ENCODE measurements at regions not wholly inside any gene's neighbourhood (a gene's known extent, or its start where the extent isn't known, plus 50 kb on each side); places are given as distances from the start of the nearest gene placed in this dataset.
"Not testable (repeated sequence)": the region's sequence is repeated elsewhere in the genome, so short reads cannot be mapped to it uniquely, and the experiment has no call there.

DNA sequence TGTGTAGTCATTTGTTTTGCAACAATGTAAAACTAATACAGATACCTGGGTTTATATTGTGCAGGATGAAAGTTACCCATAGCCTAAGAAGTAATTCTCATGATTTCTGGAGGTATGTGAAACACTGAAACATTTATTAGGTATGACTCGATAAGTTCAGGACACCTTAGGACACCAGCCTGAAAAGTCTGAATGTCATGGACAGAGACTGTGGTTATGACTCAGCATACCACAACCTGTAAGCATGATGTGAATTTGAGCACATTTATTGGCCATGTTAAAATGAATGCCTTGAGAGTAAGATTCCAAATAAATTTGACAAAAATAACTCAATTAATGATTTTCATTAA lies 1471.7 kb upstream of the B3GALT2 start:
- no peak for DNase-seq

- DNase-seq = no peak
Measured at GRCh38 chr1:194654956-194655355, 1468.5 kb upstream of the B3GALT2 start.

DNA sequence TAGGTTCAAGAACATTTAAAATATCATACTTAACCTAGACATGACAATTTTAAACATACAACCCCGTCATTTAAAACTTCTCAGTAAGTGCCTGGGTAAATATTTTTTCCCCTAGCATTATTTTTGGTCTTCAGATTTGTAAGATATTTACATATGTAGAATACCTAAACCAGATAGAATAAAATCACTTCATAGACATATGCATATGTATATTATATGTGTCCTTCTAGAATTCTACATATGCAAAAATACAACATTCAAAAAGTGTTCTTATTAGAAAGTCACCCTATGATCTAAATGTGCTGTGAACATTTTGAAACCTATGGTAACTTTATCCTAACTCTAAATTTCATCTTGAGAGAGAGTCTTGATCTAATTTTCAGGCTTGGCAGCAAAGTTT lies 1467.0 kb upstream of the B3GALT2 start:
- DNase-seq = no peak

GRCh38 chr1:194647118-194647517 lies 1460.7 kb upstream of the B3GALT2 start:
- DNase-seq = no peak

DNA sequence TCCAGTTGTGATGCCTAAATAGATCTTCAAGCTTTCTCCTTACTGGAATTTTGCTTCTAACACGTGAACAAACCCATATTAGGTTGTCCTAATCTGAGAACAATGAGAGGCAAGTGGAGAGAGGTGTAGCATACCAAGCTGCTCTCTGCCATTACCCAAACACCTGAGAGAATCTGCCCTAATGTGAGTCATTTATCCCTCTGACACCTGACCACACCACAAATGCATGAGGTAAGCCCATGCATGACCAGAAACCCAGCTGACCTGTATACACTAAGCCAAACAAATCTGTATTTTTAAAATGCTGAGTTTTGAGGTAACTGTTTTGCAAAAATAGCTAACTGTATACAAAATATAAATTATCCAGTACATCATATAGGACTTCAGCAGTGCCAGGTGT lies 1458.1 kb upstream of the B3GALT2 start:
- DNase-seq = no peak

GRCh38 chr1:194640322-194640721 lies 1453.9 kb upstream of the B3GALT2 start:
- no peak for DNase-seq

- DNase-seq = no peak
Measured at GRCh38 chr1:194629011-194629410, 1442.6 kb upstream of the B3GALT2 start.

GRCh38 chr1:194624833-194625232 lies 1438.4 kb upstream of the B3GALT2 start:
- DNase-seq = no peak

- DNase-seq = no peak
Measured at GRCh38 chr1:194618101-194618500, 1431.7 kb upstream of the B3GALT2 start.

GRCh38 chr1:194617272-194617671 lies 1430.9 kb upstream of the B3GALT2 start:
- DNase-seq = not testable (repeated sequence)

- DNase-seq = no peak
Measured at GRCh38 chr1:194616835-194617234, 1430.4 kb upstream of the B3GALT2 start.

GRCh38 chr1:194602184-194602583 lies 1415.8 kb upstream of the B3GALT2 start:
- DNase-seq = no peak

DNA sequence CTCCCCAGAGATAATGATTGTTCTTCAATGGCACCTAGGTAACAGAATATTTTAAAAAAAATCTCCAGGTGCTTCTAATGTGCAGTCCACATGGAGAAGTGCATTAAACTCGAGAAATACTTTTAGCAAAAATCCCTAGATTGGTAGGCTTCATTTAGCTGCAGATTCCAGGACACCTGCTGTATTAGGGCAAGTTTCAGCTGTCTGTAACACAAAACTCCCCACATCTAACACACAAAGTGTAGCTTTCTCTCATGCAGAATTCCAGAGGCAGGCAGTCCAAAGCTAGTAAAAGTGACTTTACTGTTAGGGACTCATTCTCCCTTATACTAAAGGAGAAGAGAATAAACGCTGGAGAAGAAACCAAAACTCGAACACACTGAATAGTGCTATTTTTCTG lies 1414.3 kb upstream of the B3GALT2 start:
- DNase-seq = no peak

GRCh38 chr1:194598098-194598497 lies 1411.7 kb upstream of the B3GALT2 start:
- DNase-seq = no peak

GRCh38 chr1:194586302-194586701 lies 1399.9 kb upstream of the B3GALT2 start:
- DNase-seq = no peak

GRCh38 chr1:194584052-194584451 lies 1397.6 kb upstream of the B3GALT2 start:
- DNase-seq = no peak

DNA sequence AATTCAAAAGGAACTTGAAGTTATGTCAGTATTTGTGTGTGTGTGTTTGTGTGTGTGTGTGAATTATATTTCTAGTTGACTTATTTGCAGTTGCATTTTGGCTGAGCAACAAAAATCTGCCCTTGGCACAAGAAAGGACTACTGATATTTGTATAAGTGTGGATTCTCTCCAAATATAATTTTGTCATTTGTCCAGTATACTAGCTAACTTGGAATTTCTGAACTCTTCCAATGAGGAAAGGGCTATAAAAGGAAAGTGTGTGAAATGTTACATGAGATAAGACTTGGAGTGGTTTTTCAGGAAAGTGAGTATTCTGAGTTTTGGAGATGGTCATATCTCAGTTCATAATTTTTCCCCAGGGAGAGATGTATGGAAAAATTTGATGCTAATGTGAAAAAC lies 1384.1 kb upstream of the B3GALT2 start:
- peak; percentile 2 for DNase-seq

GRCh38 chr1:194568610-194569009 lies 1382.2 kb upstream of the B3GALT2 start:
- DNase-seq = no peak

GRCh38 chr1:194548071-194548470 lies 1361.7 kb upstream of the B3GALT2 start:
- DNase-seq = no peak

GRCh38 chr1:194544012-194544411 lies 1357.6 kb upstream of the B3GALT2 start:
- DNase-seq = no peak

DNA sequence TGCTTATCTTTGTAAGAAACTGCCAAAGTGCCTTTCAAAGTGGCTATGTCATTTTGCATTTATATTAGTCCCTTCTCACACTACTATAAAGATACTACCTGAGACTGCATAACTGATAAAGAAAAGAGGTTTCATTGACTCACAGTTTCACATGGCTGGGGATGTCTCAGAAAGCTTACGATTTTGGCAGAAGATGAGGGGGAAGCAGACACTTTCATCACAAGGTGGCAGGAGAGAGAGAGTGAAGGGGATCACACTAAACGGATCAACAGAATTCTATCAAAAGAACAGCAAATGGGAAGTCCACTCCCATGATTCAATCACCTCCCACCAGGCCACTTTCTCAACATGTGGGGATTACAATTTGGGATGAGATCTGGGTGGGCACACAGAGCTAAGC lies 1352.0 kb upstream of the B3GALT2 start:
- DNase-seq = no peak

DNA sequence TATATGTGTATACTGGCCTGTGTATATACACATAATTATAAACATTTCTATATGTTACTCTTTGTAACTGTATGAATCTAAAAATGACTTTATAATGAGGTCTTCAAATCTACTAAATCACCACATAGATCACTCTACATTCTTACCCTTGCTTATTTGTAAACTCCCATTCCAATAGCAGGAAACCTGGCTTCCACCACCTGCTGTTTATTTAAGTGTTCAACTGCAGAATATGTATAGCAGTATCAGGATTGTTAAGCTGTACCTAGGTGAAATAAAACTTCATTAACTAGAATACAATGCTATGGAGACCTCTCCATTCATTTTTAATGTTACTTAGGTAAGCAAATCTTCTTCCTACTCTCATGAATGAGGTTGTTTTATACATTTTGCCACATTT lies 1351.1 kb upstream of the B3GALT2 start:
- no peak for DNase-seq

- DNase-seq = no peak
Measured at GRCh38 chr1:194535369-194535768, 1349.0 kb upstream of the B3GALT2 start.

DNA sequence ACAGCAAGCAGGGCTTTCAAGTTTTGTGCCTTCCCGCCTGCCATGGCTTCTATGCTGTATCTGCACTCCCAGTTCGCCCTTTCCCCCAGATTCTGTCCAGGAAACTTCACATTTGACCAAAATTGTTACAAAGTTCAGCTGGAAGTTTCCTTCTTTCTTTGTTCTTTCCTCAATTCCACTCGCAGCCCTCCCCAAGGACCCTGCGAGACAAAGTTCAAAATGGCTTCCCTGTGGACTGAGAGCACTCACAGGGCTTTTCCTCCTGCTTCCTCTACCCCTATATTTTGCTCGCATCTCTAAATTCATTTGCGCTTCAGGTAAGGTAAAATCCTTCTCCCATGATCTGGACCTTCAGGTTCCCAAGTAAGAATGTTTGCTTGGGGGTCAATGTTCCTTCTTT lies 1348.4 kb upstream of the B3GALT2 start:
- DNase-seq = no peak

- no peak for DNase-seq
Measured at GRCh38 chr1:194533641-194534040, 1347.2 kb upstream of the B3GALT2 start.

- DNase-seq = no peak
Measured at GRCh38 chr1:194517567-194517966, 1331.2 kb upstream of the B3GALT2 start.

Measured in left kidney (tissue), 1 donor.